Thoracic aorta (tissue), 2 donors: ENCODE measurements at regions not wholly inside any gene's neighbourhood (a gene's known extent, or its start where the extent isn't known, plus 50 kb on each side); places are given as distances from the start of the nearest gene placed in this dataset.
A peak's percentile ranks its signal among the peaks of the same experiment; 100 is the strongest.

Experiments
- ATAC-seq: fragments of 150-250 bp; one replicate; pipeline ENCODE4 v1.8.0; 2017; ENCODE audit warnings: low read depth; ENCODE audit not compliant: insufficient number of reproducible peaks, low FRiP score
- DNase-seq: peaks from one replicate; pipeline ENCODE4 v3.0.0-alpha.2; 2020; ENCODE audit warnings: low spot score
- H3K27ac ChIP-seq, 2 donors: fragments of 200-600 bp; sonication (generic); 1 replicate in 1 of 2; 2 replicates in 1 of 2; pipeline ENCODE4 v1.5.1; 2016; ENCODE audit warnings: mild to moderate bottlenecking in 2 of 2, moderate library complexity in 2 of 2
- H3K27me3 ChIP-seq: fragments of 200-600 bp; sonication (generic); replicated peaks from 2 replicates; pipeline ENCODE4 v1.6.0; 2016; ENCODE audit warnings: mild to moderate bottlenecking; ENCODE audit not compliant: insufficient read depth
- H3K36me3 ChIP-seq: fragments of 200-600 bp; sonication (generic); one replicate; pipeline ENCODE4 v1.5.1; 2016
- H3K4me1 ChIP-seq, 2 donors: fragments of 200-600 bp; sonication (generic); 1 replicate in 1 of 2; 2 replicates in 1 of 2; pipeline versions ENCODE4 v1.5.1 to v1.6.0; 2016; ENCODE audit warnings: low read depth in 2 of 2, mild to moderate bottlenecking in 1 of 2; ENCODE audit not compliant: control insufficient read depth in 1 of 2
- H3K4me3 ChIP-seq: fragments of 200-600 bp; sonication (generic); 2 replicates; pipeline ENCODE4 v1.5.1; 2016; ENCODE audit warnings: mild to moderate bottlenecking
- H3K9me3 ChIP-seq: fragments of 200-600 bp; sonication (generic); 2 replicates; pipeline ENCODE4 v1.5.1; 2016
- TF ChIP-seq, protein P1 (sequence below): fragments of 200-600 bp; sonication (generic); IDR thresholded peaks from one replicate; pipeline ENCODE4 v1.5.1; 2019; ENCODE audit warnings: antibody characterized with exemption

DNA sequence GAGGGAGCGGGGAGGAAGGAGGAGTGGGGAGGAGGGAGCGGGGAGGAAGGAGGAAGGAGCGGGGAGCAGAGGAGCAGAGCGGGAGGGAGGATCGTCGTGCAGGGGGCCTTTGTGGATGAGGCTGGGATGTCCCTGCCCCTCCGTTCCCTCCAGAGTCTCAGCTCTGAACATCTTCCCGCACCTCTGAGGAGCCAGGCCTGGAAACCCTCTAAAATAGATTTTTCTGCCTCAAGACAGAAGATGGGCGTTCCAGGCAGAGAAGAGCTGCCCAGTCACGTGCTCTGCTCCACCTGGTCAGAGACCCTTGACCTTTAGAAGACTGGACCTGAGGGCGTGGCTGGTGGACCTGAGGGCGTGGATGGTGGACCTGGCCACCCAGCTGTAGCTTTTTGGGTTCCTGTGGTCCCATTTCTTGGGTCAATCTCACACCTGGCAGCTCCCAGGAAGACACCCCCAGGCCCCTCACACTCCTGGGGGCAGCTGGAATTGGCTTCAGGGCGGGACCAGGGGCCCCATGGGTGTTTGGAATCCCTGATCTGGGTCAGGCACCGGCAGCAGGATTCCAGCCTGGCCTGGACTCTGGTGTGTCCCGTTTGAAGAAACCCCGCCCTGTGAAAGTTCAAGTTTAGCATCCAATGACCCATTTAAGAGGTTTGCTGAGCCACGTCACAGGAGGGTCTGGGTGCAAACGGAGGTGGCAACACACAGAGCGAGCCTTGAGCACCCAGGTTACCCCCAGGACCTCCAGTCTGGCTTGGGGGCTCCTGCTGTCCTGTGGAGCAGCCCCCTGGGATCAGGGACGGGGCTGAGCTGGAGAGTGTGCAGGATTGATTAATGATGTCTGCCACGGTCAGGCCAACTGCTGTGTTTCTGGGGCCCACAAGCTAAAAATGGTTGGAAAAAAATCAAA, 96.9 kb upstream of the BHLHE23 start:
- ATAC-seq (no peak), DNase-seq (no peak)
- Histone ChIP-seq H3K27me3 (no peaks in the 10 kb centered on the region), H3K9me3 (peaks cover 2% of the 10 kb centered on the region), H3K4me1 (peaks cover 4 to 10% of the 10 kb centered on the region in 2 donors), H3K36me3 (no peaks in the 10 kb centered on the region), H3K4me3 (no peak overlapping the region), H3K27ac (no peak overlapping the region)
- TF ChIP-seq, protein P1, sequence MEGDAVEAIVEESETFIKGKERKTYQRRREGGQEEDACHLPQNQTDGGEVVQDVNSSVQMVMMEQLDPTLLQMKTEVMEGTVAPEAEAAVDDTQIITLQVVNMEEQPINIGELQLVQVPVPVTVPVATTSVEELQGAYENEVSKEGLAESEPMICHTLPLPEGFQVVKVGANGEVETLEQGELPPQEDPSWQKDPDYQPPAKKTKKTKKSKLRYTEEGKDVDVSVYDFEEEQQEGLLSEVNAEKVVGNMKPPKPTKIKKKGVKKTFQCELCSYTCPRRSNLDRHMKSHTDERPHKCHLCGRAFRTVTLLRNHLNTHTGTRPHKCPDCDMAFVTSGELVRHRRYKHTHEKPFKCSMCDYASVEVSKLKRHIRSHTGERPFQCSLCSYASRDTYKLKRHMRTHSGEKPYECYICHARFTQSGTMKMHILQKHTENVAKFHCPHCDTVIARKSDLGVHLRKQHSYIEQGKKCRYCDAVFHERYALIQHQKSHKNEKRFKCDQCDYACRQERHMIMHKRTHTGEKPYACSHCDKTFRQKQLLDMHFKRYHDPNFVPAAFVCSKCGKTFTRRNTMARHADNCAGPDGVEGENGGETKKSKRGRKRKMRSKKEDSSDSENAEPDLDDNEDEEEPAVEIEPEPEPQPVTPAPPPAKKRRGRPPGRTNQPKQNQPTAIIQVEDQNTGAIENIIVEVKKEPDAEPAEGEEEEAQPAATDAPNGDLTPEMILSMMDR = no peak

DNA sequence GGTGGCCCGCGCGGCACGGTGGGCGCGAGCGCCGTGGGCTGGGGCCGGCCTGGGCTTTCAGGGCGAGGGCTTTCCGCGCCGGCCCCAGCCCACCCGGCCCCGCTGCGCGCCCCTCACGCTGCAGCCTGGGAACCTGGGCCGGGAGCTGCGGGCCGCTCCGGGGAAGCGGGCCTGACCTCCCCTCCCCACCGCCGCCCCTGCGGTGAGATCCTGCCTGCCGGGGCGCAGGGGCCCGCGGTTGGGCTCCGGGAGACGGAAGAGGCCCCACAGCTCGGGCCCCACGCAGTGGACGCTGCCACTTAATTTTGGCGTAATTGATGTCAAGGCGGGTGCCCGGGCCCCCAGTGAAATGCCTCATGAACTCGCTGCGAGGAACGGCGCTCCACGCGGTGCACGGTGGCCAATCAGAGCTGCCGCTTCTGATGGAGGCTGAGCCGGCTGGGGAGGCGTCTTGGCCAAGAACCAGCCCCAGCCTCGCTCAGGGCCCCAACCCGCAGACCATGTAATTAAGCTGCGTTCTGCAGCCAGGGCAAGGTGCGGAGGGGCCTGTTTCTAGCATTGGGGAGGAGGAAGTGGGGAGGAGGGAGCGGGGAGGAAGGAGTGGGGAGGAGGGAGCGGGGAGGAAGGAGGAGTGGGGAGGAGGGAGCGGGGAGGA, 96.1 kb upstream of the BHLHE23 start:
- Histone ChIP-seq H3K4me3 (peak overlapping the region; percentile 75), H3K4me1 (peaks cover 4 to 10% of the 10 kb centered on the region in 2 donors), H3K36me3 (no peaks in the 10 kb centered on the region), H3K27ac (no peak overlapping the region), H3K27me3 (no peaks in the 10 kb centered on the region), H3K9me3 (no peaks in the 10 kb centered on the region)
- DNase-seq (no peak), ATAC-seq (no peak)
- TF ChIP-seq, protein P1 = no peak

DNA sequence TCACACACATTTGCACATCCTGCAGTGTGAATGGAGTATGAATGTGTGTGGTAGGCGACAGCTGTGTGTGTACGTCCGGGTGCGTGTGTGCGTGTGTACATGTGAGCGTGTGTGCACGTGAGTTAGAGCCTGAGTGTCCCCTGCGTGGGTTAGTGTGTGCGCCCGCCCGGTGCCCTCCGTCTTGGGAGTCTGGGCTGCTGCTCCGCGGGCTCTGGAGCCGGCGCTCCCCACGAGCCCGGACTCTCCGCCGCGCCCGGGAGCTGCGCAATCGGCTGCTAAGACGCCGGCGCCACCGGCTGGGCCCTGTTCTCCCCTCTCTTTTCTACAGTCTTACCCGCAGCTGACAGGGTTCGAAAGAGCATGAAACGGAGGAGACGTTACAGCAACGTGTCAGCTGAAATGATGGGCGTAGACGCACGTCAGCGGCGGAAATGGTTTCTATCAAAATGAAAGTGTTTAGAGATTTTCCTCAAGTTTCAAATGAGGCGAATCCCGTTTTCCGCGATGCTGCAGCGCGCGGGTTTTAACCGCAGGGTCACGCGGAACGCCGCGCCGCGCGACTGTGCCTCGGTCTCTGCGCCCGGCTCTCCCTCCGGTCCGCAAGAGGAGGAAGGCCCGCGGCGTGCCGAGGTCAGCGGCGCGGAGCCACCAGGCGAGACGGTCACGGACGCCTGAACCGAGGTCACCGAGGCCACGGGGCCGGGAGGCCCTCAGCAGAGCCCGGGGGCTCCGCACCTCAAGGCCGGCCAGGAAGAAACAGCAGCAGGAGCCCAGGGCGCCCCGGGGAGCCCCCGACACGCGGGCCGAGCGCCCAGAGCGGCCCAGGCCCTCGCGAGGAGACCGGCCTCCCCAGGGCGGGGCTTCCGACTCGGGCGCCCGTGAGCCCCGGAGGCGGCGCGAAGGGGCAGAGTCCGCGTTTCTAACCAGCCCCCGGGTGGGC, 95.3 kb upstream of the BHLHE23 start:
- DNase-seq (no peak), ATAC-seq (no peak)
- no peaks in the 10 kb centered on the region for H3K27me3 ChIP-seq
- peak overlapping the region in 1 of 2 donors; percentile 7 for H3K27ac ChIP-seq
- TF ChIP-seq, protein P1 = no peak
- H3K36me3 ChIP-seq = no peaks in the 10 kb centered on the region
- no peaks in the 10 kb centered on the region for H3K9me3 ChIP-seq
- H3K4me1 ChIP-seq = peaks cover 4 to 10% of the 10 kb centered on the region in 2 donors
- H3K4me3 ChIP-seq = peak overlapping the region; percentile 75

DNA sequence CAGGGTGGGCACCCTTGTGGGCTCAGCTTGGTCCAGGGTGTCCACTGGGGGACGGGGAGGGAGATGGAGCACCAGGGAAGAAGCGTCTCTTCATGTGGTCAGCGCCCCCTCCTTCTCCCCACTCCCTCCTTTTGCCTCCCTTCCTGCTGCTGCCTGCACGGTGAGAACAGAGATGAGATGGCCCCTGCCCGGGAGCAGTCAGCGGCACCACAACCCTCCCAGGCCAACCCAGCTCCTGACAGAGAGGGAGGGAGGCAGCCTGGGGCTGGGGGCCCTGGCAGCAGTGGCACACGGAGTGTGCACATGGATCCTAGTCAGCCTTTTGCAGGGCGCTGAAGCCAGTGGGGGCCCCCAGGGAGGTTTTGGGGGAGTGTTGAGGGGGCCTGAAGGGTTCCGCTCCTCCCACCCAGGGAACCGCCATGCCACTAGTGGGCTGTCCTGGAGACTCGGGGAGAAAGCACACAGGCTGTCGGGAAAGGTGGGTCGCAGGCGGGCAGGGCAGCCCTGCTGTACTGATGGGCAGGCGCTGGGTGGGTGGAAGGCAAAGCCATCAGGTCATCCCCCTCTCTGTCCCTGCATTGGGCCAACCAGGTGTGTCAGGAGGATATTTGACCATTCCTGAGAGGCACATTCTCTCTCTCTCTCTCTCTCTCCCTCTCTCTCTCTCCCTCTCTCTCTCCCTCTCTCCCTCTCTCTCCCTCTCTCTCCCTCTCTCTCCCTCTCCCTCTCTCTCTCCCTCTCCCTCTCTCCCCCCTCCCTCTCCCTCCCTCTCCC, 94.3 kb upstream of the BHLHE23 start:
- Histone ChIP-seq H3K9me3 (no peaks in the 10 kb centered on the region), H3K27ac (no peak overlapping the region), H3K4me1 (peaks cover 4 to 10% of the 10 kb centered on the region in 2 donors), H3K27me3 (no peaks in the 10 kb centered on the region), H3K36me3 (no peaks in the 10 kb centered on the region), H3K4me3 (no peak overlapping the region)
- no peak for ATAC-seq
- TF ChIP-seq, protein P1 = no peak
- no peak for DNase-seq
